D721Med (cell line): ENCODE measurements at regions not wholly inside any gene's neighbourhood (a gene's known extent, or its start where the extent isn't known, plus 50 kb on each side); places are given as distances from the start of the nearest gene placed in this dataset.

ENCODE experiments used
- DNase-seq: peaks from one replicate; pipeline ENCODE4 v3.0.0; 2011; ENCODE audit warnings: low spot score; ENCODE audit not compliant: insufficient read length
- FAIRE-seq: peaks from 2 replicates; lab custom pipeline; 2011; peaks lifted over from hg19 to GRCh38; lab: Jason Lieb, UNC
- CTCF ChIP-seq: IDR thresholded peaks from 2 replicates; pipeline ENCODE4 v1.5.1; 2012; ENCODE audit warnings: mild to moderate bottlenecking, control low read depth; ENCODE audit not compliant: insufficient read depth; ENCODE audit errors: missing control alignments

- DNase-seq (no peak), FAIRE-seq (no peak)
- no peak for TF ChIP-seq CTCF
These were observed 457.9 kb upstream of the PTCHD4 start for GRCh38 chr6:48568856-48569255.

- no peak for DNase-seq
These were observed 456.0 kb upstream of the PTCHD4 start for GRCh38 chr6:48567016-48567415.

GRCh38 chr6:48564036-48564820 lies 453.2 kb upstream of the PTCHD4 start:
- TF ChIP-seq CTCF, result no peak
- no peak for FAIRE-seq
- DNase-seq, result no peak

More at GRCh38 chr6:48567016-48567415, 456.0 kb upstream of the PTCHD4 start:
- FAIRE-seq, result no peak
- TF ChIP-seq CTCF, result no peak

GRCh38 chr6:48563433-48563832 lies 452.4 kb upstream of the PTCHD4 start:
- FAIRE-seq (no peak), DNase-seq (no peak)
- no peak for TF ChIP-seq CTCF

- TF ChIP-seq CTCF, result no peak
- DNase-seq (no peak), FAIRE-seq (no peak)
These were observed 449.4 kb upstream of the PTCHD4 start for GRCh38 chr6:48560408-48560807.

- FAIRE-seq (no peak), DNase-seq (no peak)
- no peak for TF ChIP-seq CTCF
These were observed 442.6 kb upstream of the PTCHD4 start for GRCh38 chr6:48553467-48554189.

GRCh38 chr6:48552905-48553304 lies 441.9 kb upstream of the PTCHD4 start:
- no peak for TF ChIP-seq CTCF
- DNase-seq, result no peak
- FAIRE-seq, result no peak
